A673 (cell line): ENCODE measurements at regions not wholly inside any gene's neighbourhood (a gene's known extent, or its start where the extent isn't known, plus 50 kb on each side); places are given as distances from the start of the nearest gene placed in this dataset.

Experiments
- EZH2 ChIP-seq: fragments of 200-600 bp; sonication (generic); IDR thresholded peaks from 2 replicates; pipeline ENCODE4 v1.6.1; 2017; ENCODE audit warnings: borderline replicate concordance, low read depth, mild to moderate bottlenecking, mixed read lengths, antibody characterized with exemption, low read length; ENCODE audit not compliant: poor library complexity, severe bottlenecking
- TF ChIP-seq, protein P1 (sequence below): fragments of 300-800, 200-600 bp; sonication (generic); conservative IDR thresholded peaks from 2 replicates; pipeline ENCODE4 v1.5.1; 2017; ENCODE audit warnings: low read depth, mild to moderate bottlenecking, antibody characterized with exemption, low read length, moderate library complexity, mixed read lengths

DNA sequence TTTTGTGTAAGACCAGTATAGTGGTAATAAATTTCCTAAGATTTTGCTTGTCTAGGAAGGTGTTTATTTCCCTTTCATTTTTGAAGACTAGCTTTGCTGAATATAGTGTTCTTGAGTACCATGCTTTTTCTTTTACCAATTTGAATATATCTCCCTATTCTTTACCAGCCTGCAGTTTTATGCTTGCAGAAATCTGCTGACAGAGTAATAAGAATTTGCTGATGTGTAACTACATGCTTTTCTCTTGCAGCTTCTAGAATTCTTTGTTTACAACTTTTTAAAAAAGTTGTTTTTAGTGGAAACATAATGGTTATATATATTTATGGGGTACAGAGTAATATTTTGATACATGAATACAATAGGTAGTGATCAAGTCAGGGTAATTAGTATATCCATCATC, 324.8 kb upstream of the FOLH1 start:
- TF ChIP-seq, protein P1, sequence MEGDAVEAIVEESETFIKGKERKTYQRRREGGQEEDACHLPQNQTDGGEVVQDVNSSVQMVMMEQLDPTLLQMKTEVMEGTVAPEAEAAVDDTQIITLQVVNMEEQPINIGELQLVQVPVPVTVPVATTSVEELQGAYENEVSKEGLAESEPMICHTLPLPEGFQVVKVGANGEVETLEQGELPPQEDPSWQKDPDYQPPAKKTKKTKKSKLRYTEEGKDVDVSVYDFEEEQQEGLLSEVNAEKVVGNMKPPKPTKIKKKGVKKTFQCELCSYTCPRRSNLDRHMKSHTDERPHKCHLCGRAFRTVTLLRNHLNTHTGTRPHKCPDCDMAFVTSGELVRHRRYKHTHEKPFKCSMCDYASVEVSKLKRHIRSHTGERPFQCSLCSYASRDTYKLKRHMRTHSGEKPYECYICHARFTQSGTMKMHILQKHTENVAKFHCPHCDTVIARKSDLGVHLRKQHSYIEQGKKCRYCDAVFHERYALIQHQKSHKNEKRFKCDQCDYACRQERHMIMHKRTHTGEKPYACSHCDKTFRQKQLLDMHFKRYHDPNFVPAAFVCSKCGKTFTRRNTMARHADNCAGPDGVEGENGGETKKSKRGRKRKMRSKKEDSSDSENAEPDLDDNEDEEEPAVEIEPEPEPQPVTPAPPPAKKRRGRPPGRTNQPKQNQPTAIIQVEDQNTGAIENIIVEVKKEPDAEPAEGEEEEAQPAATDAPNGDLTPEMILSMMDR = no peak
- TF ChIP-seq EZH2 = no peak
